Activated CD8-positive, alpha-beta memory T cell treated with anti-CD3 and anti-CD28 coated beads, Interleukin-2, amount 50 U/mL, for 4 hours (primary cell): ENCODE measurements at regions not wholly inside any gene's neighbourhood (a gene's known extent, or its start where the extent isn't known, plus 50 kb on each side); places are given as distances from the start of the nearest gene placed in this dataset.
"Not testable (repeated sequence)": the region's sequence is repeated elsewhere in the genome, so short reads cannot be mapped to it uniquely, and the experiment has no call there.

Experiments used
- DNase-seq: peaks from one replicate; pipeline ENCODE4 v3.0.0-alpha.2; 2020

DNA sequence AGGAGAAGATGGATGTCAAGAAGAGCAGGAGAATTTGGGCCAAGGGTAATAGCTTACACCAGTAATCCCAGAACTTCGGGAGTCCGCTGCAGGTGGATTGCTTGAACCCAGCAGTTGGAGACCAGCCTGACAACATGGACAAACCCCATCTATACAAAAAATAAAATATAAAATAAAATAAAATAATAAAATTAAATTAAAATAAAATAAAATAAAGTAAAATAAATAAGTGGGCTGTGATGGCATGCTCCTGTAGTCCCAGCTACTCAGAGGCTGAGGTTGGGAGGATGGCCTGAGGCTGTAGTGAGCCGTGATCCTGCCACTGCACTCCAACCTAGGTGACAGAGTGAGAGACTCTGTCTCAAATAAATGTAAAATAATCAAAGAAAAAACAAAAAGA lies 1946.7 kb downstream of the MRPL39 start:
- DNase-seq = no peak

DNA sequence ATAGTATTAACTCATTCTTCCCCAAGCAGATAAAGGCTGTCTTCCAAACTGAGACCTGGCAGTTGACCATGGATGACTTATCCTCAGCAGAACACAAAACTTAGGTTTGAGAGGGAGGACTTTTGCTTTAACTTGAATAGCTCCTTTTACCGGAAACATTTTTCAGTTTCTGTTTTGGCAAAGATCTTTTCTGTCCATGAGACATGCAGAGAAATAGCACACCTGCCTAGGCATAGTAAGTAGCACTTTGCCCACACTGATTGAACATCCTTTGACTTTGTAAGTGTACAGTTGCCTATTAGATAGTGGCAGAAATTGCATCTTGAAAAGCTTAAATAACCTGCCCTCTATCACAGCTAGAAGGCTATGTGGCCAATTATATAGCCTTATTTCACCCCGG lies 1962.5 kb downstream of the MRPL39 start:
- DNase-seq = no peak

DNA sequence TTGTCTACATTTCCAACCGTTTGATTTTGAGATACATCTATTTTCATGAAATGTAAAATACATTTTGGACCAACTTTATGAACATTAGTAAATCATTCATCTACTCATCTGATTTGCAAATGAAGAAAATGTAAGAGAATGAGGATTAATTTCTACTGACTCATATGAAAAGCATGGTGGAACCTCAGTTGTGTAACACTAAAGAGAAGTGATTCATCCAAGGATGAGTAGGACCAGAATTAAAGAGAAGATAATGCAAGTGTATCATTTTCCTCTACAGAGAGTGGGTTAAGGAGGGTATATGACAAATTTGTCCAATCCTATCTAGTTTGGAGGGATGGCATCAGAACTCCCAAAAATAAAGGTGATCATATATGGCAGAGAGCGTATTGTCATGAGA lies 1967.6 kb downstream of the MRPL39 start:
- no peak for DNase-seq

DNA sequence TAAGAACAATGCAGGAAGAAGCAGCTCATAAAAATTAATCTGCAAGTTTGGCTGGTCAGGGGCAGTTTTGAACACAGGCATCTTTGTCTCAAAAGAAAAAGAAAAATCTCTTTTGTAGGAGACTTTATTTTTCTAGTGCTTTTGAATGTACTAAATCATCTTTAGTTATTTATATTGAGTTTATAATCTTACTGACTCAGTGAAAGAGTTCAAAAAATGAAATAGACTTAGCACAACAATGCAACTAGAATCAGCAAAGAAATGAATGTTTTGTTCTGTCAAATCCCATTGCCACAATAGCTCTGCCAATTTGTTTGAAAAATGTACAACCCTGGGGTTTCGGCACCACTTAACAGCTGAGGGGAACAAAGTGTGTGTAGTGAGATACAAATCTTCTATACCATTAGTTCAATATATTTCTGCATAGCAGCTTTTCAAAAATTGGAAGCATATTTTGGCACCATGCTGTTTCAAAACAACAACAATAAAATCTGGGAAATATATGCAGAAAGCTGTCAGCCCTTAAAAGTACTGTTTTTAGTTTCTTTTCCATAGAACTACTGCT lies 1969.1 kb downstream of the MRPL39 start:
- no peak for DNase-seq

- DNase-seq = no peak
These were observed 1973.8 kb downstream of the MRPL39 start for GRCh38 chr21:23633447-23633940.

DNA sequence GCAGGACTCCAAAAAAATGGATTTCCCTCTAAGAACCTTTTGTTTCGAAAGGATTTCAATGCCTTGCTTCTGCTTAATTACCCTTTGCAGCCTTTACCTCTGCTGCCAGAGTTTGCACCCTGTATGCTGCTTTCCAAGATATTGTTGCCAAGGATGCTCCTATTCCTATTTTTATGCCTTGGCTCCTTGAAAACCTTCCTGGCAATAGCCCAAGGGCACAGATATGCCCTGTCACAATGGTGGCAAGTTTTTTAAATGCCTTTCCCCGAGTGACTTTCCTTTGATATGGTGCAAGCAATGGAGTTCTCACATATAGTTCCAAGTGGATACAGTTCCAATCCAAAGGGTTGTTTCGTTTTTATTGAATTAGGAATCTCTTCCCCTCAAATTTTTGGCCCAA lies 1983.0 kb downstream of the MRPL39 start:
- no peak for DNase-seq

- DNase-seq = no peak
These were observed 1994.3 kb downstream of the MRPL39 start for GRCh38 chr21:23613014-23613413.

DNA sequence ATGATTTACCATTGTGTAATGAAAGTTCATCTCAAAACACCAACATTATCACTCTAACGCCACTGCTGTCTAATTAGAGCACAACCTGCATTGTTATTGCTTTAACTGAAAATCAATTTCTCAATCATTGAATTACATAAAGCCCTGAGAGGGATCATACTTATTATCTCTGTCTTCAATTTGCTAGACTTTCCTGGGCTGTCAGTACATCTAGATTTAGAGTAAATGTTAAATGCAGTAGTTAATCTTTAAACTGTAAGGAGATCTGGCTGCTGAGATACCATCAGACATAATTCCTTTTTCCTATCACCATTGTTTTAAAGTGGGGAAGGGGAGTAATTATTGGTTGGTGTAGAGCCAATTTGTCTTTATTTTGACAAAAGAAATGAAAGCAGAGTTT lies 1995.1 kb downstream of the MRPL39 start:
- no peak for DNase-seq

GRCh38 chr21:23607782-23608431 lies 1999.4 kb downstream of the MRPL39 start:
- DNase-seq = no peak

DNA sequence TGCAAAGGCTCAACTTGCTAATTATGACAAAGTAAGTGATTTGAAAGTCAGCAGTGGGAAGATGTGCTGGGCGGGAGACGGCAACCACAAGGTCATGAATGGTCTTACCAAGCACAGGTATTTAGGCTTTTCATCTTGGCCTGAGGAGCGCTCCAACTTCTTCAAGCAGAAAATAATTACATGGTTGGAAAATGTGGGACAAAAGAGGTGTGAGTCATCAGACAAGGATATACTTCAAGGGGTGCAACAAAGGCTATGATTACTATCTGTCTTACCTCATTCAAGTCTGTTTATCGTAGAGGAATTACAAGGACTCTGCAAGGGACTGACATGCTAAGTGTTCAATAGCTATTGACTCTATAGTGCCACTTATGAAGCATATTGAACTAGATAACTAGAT lies 2005.7 kb downstream of the MRPL39 start:
- DNase-seq = no peak

GRCh38 chr21:23593582-23593981 lies 2013.7 kb downstream of the MRPL39 start:
- DNase-seq = no peak

DNA sequence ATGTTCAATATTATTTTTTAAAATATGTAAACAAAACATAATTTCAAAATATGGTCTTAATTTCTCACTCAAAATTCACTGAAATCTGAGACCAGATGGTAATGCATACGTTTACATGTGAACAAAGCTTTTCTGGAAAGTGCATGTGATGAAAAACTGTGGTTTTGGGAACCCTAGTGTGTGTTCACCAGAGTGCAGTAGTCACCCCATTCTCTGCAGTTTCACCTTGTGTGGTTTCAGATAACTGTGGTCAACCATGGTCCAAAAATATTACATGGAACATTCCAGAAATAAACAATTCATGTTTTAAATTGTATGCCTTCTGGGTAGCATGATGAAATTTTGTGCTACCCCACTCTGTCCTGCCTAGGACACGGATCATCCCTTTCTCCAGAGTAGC lies 2021.9 kb downstream of the MRPL39 start:
- no peak for DNase-seq

DNA sequence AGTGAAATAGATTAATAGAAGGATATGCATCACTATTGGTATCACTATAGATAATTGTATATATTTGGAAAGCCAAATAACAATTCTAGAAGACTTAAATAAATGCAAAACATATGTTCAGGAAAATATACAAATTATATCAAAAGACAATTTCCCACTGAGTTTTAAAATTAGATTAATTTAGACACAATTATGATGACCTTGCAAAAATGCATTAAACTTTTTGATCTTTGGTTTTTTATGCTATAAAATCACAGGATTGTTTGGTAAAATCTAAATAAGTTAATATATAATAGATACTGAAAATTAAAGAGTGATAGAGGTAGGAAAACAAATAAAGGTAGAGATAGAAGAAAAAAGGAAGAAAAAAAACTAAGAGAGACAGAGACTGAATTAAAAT lies 2027.7 kb downstream of the MRPL39 start:
- DNase-seq = no peak

DNA sequence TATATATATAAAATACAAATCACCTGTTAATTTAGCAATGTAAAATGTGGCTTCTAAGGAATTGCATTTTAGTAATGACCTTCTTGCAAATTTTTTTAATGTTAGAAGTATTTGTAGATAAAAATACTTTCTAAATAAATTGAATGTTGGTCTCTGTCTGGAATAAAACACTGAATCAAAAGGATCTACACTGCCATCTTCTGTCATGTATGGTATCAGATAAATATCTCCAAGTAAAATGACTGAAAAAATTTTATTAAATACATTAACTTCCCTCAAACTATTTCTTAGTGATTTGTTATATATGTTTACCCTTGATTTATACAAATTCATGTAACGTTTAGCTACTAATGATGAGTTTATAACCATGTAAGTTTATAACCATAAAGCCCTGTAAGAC lies 2029.3 kb downstream of the MRPL39 start:
- no peak for DNase-seq

- DNase-seq = no peak
These were observed 2032.3 kb downstream of the MRPL39 start for GRCh38 chr21:23574932-23575331.

DNA sequence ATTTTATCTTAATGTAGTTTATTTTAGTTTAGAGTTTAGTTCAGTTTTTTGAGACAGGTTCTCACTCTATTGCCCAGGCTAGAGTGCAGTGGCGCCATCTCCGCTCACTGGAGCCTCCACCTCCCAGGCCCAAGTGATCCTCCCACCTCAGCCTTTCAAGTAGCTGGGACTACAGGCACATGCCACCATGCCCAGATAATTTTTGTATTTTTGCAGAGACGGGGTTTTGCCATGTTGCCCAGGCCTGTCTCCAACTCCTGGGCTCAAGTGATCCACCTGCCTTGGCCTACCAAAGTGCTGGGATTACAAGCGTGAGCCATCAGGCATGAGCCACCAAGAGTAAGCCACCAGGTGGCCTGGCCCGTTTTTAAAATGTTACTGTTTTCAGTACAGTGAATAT lies 2058.4 kb downstream of the MRPL39 start:
- DNase-seq = not testable (repeated sequence)

- no peak for DNase-seq
These were observed 2063.9 kb downstream of the MRPL39 start for GRCh38 chr21:23543333-23543732.

GRCh38 chr21:23542097-23542496 lies 2065.2 kb downstream of the MRPL39 start:
- no peak for DNase-seq

DNA sequence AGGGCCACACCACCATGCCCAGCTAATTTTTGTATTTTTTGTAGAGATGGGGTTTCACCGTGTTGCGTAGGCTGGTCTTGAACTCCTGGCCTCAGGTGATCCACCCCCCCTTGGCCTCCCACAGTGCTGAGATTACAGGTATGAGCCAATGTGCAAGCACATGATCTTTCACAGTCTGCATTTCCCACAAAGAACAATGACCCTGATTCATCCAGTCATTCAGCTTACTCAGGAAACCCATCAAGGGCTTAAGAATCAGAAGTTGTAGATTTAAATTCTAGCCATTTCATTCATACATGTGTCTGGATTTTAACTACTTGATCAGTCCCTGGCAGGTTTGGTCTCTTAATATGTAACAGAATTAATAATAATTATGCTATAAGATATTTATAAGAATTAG lies 2065.7 kb downstream of the MRPL39 start:
- no peak for DNase-seq

- no peak for DNase-seq
These were observed 2072.4 kb downstream of the MRPL39 start for GRCh38 chr21:23534850-23535249.

DNA sequence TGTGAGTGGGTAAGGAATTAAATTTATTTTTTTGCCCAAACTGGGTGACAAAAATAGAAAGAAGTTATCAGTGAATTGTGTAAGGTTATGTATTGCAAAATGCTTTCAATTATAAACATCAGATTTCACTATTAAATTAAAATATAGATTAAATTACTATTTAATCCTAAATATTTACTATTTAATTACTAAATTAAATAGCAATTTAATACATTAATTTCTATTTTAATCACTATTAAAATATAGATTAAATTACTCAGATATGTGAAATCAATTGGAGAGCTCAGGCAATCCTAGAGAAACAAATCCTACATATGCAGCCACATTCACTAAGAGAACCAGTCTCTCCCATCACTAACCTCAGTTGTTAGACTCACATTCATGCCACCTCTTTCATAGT lies 2075.8 kb downstream of the MRPL39 start:
- DNase-seq = no peak

DNA sequence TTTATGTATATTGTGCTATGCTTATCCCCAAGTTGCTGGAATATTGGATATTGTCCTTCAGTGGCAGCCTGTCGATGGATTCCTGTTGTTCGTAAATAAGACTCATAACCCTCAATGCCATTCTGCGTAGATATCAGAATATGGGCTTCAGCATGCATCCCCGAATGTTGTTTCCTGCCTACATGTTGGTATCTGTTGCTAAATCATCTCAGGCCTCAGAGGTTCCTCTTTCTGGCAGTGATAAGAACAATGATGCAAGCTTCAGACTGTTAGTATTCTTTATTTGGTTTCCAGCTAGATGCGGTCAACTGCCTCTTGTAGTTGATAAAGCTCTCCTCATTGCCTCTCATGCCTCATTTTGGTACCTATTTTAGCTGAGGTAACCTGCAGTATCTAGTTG lies 2082.6 kb downstream of the MRPL39 start:
- DNase-seq = no peak

DNA sequence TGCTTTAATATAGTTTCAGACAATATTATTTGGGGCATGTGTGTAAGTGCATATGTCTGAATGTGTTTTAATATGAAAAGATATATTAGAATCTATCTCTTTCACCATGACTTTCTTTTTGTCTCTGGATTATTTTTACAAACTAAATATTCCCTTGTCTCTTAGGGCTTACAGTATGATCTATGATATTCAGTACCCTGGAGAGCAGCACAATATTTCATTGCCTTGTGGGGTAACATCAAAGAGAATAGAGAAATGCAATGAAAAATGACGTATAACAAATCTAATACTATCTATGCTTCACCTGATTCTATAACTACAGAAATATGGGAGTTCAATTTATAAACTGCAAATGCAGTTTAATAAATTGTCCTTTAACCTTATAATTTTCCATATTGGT lies 2084.5 kb downstream of the MRPL39 start:
- DNase-seq = no peak

DNA sequence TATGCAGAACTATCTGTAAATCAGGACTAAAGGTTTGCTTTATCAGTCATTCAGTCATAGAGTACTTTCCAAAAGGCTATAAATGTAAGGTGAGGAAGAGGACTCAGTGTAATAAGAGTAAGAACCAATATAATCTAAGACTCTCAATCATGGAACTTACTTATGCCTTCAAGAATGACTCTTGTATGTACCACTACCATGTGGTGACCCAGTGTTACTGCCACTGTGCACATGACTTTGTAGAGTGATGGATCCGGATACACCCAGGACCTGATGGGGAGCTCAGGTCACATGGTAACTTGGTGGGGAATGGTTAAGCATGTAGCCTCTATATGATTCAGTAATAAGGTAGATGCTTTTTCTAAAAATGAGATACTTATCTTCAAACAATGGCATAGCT lies 2099.8 kb downstream of the MRPL39 start:
- no peak for DNase-seq

GRCh38 chr21:23496729-23497128 lies 2110.6 kb downstream of the MRPL39 start:
- DNase-seq = no peak
